ENCODE measurements at regions not wholly inside any gene's neighbourhood (a gene's known extent, or its start where the extent isn't known, plus 50 kb on each side); places are given as distances from the start of the nearest gene placed in this dataset.
A peak's percentile ranks its signal among the peaks of the same experiment; 100 is the strongest.

DNA sequence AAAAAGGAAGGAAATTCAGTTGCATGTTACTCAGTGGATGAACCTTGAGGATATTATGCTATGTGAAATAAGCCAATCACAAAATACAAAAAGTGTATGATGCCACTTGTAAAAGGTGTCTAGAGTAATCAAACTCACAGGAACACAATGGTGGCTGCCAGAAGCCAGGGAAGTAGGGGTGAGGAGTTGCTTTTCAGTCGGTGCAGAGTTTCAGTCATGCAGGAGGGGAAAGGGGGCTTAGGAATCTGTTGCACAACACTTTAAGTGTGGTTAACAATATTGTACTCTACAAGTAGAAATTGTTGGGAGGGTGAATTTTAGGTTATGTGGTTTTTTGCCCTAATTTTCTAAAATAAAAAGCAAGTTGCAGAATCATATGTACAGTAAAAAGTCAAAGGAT lies 184.2 kb upstream of the RAB4A start:
- Mint-ChIP-seq H3K27me3 (no peaks in the 10 kb centered on the region), H3K27ac (no peak overlapping the region), H3K36me3 (peaks cover 5% of the 10 kb centered on the region), H3K4me1 (ENCODE audit: unreplicated experiment) (peaks cover 9% of the 10 kb centered on the region), H3K4me3 (no peak overlapping the region), H3K9me3 (peaks cover 6% of the 10 kb centered on the region)
- DNase-seq (ENCODE audit: extremely low spot score, unreplicated experiment) = no peak
- TF ChIP-seq CTCF (conservative IDR thresholded peaks at IDR 0.05) = no peak

DNA sequence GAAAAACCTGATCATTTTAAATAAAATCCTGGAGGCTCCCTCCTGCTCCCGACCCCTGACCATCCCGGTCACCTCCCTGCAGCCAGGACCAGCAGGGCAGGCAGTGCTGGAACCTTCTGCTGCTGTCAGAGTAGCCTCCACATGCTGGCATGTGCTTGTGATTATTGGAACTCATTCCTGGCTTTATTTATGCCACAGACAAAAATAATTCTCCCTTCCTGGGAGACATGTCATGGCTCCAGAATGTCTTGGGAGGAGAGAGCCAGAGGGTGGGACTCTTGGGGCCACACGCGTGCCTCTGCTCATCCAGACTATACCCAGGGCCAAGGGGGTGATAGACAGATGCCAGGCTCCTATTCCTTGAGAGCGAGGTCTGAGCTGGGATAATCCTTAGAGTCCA lies 183.6 kb upstream of the RAB4A start:
- H3K27me3 Mint-ChIP-seq = no peaks in the 10 kb centered on the region
- H3K4me1 Mint-ChIP-seq (ENCODE audit: unreplicated experiment) = peaks cover 14% of the 10 kb centered on the region

GRCh38 chr1:229087906-229088305 lies 183.0 kb upstream of the RAB4A start:
- no peak for TF ChIP-seq CTCF (conservative IDR thresholded peaks at IDR 0.05)

More for the DNA sequence above, 183.6 kb upstream of the RAB4A start:
- H3K9me3 Mint-ChIP-seq = peaks cover 4% of the 10 kb centered on the region
- no peak overlapping the region for H3K27ac Mint-ChIP-seq
- DNase-seq (ENCODE audit: extremely low spot score, unreplicated experiment) = peak; percentile 24
- H3K4me3 Mint-ChIP-seq = no peak overlapping the region
- no peak for TF ChIP-seq CTCF (conservative IDR thresholded peaks at IDR 0.05)
- peaks cover 3% of the 10 kb centered on the region for H3K36me3 Mint-ChIP-seq

DNA sequence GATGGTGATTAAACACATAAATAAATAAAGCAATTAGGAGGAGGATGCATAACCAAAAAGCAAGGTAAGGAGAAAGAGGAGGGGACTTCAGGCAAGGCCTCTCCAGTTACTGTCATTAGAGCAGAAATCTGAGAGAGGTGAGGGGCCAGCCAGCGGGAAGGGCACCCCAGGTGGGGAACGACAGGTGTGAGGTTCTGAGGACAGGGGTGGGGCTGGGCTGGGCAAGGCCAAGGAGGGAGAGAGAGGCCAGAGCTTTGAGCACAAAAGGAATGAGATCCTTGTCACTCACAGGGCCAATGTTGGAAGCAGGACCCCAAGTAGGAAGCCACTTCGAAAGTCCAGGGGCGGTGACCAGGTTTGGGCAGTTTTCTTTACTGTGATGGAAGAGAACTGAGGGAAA lies 182.2 kb upstream of the RAB4A start:
- Mint-ChIP-seq H3K27me3 (no peaks in the 10 kb centered on the region), H3K9me3 (peaks cover 4% of the 10 kb centered on the region), H3K4me3 (no peak overlapping the region), H3K36me3 (no peaks in the 10 kb centered on the region), H3K27ac (no peak overlapping the region), H3K4me1 (ENCODE audit: unreplicated experiment) (peaks cover 28% of the 10 kb centered on the region)
- peak; percentile 27 for DNase-seq (ENCODE audit: extremely low spot score, unreplicated experiment)
- TF ChIP-seq CTCF (conservative IDR thresholded peaks at IDR 0.05) = no peak

More at GRCh38 chr1:229087906-229088305, 183.0 kb upstream of the RAB4A start:
- Mint-ChIP-seq H3K27ac (no peak overlapping the region), H3K36me3 (peaks cover 3% of the 10 kb centered on the region), H3K4me3 (no peak overlapping the region), H3K27me3 (no peaks in the 10 kb centered on the region), H3K4me1 (ENCODE audit: unreplicated experiment) (peaks cover 20% of the 10 kb centered on the region), H3K9me3 (peaks cover 4% of the 10 kb centered on the region)
- DNase-seq (ENCODE audit: extremely low spot score, unreplicated experiment) = peak; percentile 60

DNA sequence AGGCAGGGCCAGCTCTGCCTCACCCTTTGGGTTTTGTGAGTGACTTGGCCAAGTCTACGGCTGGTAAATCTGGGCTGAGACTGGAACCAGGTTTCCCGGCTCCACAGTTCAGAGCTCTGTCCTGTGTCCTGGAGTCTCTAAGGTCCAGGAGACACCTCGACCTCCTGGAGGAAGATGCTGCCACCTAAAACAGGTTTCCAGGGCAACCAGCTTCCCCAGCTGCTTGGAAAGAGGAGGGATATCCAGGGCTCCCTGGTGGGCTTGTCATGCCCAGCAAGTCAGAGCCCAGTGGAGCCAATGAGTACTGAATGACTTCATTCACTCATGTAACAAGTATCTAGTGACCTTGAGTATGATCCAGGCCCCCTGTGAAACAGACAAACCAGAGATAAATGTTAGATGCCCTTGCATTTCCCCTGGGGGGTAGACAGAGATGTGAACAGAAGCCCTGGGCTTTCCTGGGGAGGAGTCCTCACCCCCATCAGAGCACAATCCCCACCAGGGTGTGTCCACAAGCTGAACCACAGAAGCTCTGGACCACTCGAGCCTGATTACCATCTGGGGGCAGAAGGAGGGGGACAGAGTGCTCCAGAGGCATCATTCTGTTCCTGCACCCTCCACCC lies 181.2 kb upstream of the RAB4A start:
- Mint-ChIP-seq H3K27ac (peak overlapping the region; percentile 29), H3K27me3 (no peaks in the 10 kb centered on the region), H3K4me1 (ENCODE audit: unreplicated experiment) (peaks cover 38% of the 10 kb centered on the region), H3K9me3 (no peaks in the 10 kb centered on the region), H3K4me3 (no peak overlapping the region), H3K36me3 (no peaks in the 10 kb centered on the region)
- no peak for TF ChIP-seq CTCF (conservative IDR thresholded peaks at IDR 0.05)
- no peak for DNase-seq (ENCODE audit: extremely low spot score, unreplicated experiment)

All from type B pancreatic cell (in vitro differentiated cells).